ENCODE measurements at regions not wholly inside any gene's neighbourhood (a gene's known extent, or its start where the extent isn't known, plus 50 kb on each side); places are given as distances from the start of the nearest gene placed in this dataset.

- TF ChIP-seq GABPA (IDR thresholded peaks at IDR 0.05; ENCODE audit: low read depth) (no peak), CTCF (IDR thresholded peaks at IDR 0.05; ENCODE audit: insufficient read depth, low read length) (no peak), POLR2AphosphoS5 (IDR thresholded peaks at IDR 0.05; ENCODE audit: low read depth) (no peak), SPI1 (IDR thresholded peaks at IDR 0.05; ENCODE audit: borderline replicate concordance, low read depth) (no peak), REST (IDR thresholded peaks at IDR 0.05; ENCODE audit: insufficient replicate concordance, low read depth) (no peak)
- no peak overlapping the region for H3K27ac ChIP-seq (replicated peaks)
- DNase-seq (ENCODE audit: low read depth in 1 of 2, low spot score in 1 of 2): no peak
- H3K4me3 ChIP-seq (replicated peaks; ENCODE audit: insufficient read depth, low read length): no peak overlapping the region
- no peaks in the 10 kb centered on the region for H3K27me3 ChIP-seq (ENCODE audit: insufficient read depth, poor library complexity, severe bottlenecking)
Observed at GRCh38 chr7:47677664-47678063, 95.8 kb upstream of the TNS3 start.

- Histone ChIP-seq H3K4me3 (replicated peaks; ENCODE audit: insufficient read depth, low read length) (no peak overlapping the region), H3K27ac (replicated peaks) (no peak overlapping the region), H3K27me3 (ENCODE audit: insufficient read depth, poor library complexity, severe bottlenecking) (no peaks in the 10 kb centered on the region)
- TF ChIP-seq SPI1 (IDR thresholded peaks at IDR 0.05; ENCODE audit: borderline replicate concordance, low read depth) (no peak), CTCF (IDR thresholded peaks at IDR 0.05; ENCODE audit: insufficient read depth, low read length) (no peak), REST (IDR thresholded peaks at IDR 0.05; ENCODE audit: insufficient replicate concordance, low read depth) (no peak), POLR2AphosphoS5 (IDR thresholded peaks at IDR 0.05; ENCODE audit: low read depth) (no peak), GABPA (IDR thresholded peaks at IDR 0.05; ENCODE audit: low read depth) (no peak)
- DNase-seq (ENCODE audit: low read depth in 1 of 2, low spot score in 1 of 2): no peak
Observed at GRCh38 chr7:47677093-47677492, 95.2 kb upstream of the TNS3 start.

GRCh38 chr7:47672977-47673381 is 91.1 kb upstream of the TNS3 start:
- H3K27ac ChIP-seq (replicated peaks): no peak overlapping the region
- no peak for DNase-seq (ENCODE audit: low read depth in 1 of 2, low spot score in 1 of 2)
- H3K27me3 ChIP-seq (ENCODE audit: insufficient read depth, poor library complexity, severe bottlenecking): no peaks in the 10 kb centered on the region
- H3K4me3 ChIP-seq (replicated peaks; ENCODE audit: insufficient read depth, low read length): no peak overlapping the region
- TF ChIP-seq POLR2AphosphoS5 (IDR thresholded peaks at IDR 0.05; ENCODE audit: low read depth) (no peak), GABPA (IDR thresholded peaks at IDR 0.05; ENCODE audit: low read depth) (no peak), CTCF (IDR thresholded peaks at IDR 0.05; ENCODE audit: insufficient read depth, low read length) (no peak), SPI1 (IDR thresholded peaks at IDR 0.05; ENCODE audit: borderline replicate concordance, low read depth) (no peak), REST (IDR thresholded peaks at IDR 0.05; ENCODE audit: insufficient replicate concordance, low read depth) (no peak)

All from HL-60 (cell line).